Activated naive CD4-positive, alpha-beta T cell treated with anti-CD3 and anti-CD28 coated beads, Interleukin-2, amount 50 U/mL, for 72 hours (primary cell): ENCODE measurements at regions not wholly inside any gene's neighbourhood (a gene's known extent, or its start where the extent isn't known, plus 50 kb on each side); places are given as distances from the start of the nearest gene placed in this dataset.
"Not testable (repeated sequence)": the region's sequence is repeated elsewhere in the genome, so short reads cannot be mapped to it uniquely, and the experiment has no call there.

Source experiments
- ATAC-seq, 2 donors: fragments of 150-1000 bp; cut with Tn5 transposase; 2 replicates each; pipeline ENCODE4 v1.10.0; 2021; ENCODE audit warnings: mild to moderate bottlenecking in 2 of 2, moderate library complexity in 2 of 2
- DNase-seq, 2 donors: peaks; one replicate each; pipeline ENCODE4 v3.0.0; 2021 to 2022; ENCODE audit warnings: low spot score in 2 of 2
- H3K27ac Mint-ChIP-seq, 2 donors: one replicate each; pipeline ENCODE4 v1.8.0; 2022; ENCODE audit warnings: mild to moderate bottlenecking in 2 of 2, mixed read lengths in 2 of 2
- H3K36me3 Mint-ChIP-seq, 2 donors: one replicate each; pipeline ENCODE4 v1.8.0; 2022; ENCODE audit warnings: mixed read lengths in 2 of 2
- H3K9me3 Mint-ChIP-seq, 2 donors: one replicate each; pipeline ENCODE4 v1.8.0; 2022; ENCODE audit warnings: mixed read lengths in 2 of 2

DNA sequence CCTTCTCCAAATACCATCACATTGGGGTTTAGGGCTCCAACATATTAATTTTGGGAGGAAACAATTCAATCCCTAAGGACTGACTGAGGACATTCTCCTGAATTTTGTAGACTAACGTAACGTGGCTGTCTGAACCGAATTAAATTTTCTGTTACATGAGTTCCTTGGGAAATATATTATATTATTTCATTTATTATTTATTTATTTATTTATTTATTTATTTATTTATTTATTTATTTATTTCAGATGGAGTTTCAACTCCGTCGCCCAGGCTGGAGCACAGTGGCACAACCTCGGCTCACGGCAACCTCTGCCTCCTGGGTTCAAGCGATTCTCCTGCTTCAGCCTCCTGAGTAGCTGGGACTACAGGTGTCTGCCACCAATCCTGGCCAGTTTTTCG is 193.2 kb upstream of the EXOC2 start:
- H3K36me3 Mint-ChIP-seq, DNase-seq, H3K9me3 Mint-ChIP-seq, H3K27ac Mint-ChIP-seq, ATAC-seq: not testable (repeated sequence)

DNA sequence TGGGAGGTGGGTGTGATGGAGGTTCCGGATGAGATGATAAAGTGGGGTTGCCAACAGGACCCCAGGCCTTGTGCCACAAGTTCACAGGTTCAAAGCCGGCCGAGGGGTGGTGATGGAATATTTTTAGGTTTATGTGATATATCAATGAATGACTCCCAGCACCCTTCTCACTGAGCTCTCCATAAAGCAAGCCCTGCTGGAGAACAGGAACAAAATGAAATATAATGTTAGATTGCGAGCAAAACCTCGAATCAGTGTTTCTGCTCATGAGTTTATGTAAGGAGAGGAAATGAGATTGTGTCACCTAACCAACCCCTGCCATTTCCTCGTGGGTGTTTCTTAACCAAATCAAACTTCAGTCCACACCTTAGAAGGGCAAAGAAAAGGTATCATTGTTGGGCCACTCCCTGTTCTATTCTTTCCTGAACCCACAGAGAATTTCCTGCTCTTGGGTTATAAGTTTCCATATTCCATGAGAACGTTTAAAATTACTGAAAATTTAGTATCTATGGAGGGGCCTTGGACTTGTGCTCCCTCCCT is 192.2 kb upstream of the EXOC2 start:
- ATAC-seq = no peak
- Mint-ChIP-seq H3K9me3 (no peaks in the 10 kb centered on the region), H3K36me3 (no peaks in the 10 kb centered on the region), H3K27ac (no peak overlapping the region)
- DNase-seq = no peak

DNA sequence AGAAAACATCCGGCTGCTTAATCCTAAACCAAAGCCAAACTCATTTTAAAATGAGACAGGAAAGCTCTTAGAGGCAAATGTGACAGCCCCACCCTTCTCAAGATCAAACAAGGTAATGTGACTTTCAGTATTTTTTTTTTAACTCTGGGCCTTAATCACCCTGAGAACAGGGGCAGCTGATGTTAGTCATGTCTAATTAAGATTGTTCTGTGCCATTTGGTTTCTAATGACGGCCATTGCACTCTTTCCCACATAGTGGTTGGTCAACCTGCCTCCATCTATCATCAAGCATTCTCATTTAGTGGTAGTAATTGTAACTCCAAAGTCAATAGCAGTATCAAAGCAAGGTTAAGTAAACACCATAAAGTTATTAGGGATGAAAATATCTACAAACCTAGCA is 191.6 kb upstream of the EXOC2 start:
- Mint-ChIP-seq H3K36me3 (no peaks in the 10 kb centered on the region), H3K9me3 (no peaks in the 10 kb centered on the region), H3K27ac (no peak overlapping the region)
- ATAC-seq (no peak), DNase-seq (no peak)

DNA sequence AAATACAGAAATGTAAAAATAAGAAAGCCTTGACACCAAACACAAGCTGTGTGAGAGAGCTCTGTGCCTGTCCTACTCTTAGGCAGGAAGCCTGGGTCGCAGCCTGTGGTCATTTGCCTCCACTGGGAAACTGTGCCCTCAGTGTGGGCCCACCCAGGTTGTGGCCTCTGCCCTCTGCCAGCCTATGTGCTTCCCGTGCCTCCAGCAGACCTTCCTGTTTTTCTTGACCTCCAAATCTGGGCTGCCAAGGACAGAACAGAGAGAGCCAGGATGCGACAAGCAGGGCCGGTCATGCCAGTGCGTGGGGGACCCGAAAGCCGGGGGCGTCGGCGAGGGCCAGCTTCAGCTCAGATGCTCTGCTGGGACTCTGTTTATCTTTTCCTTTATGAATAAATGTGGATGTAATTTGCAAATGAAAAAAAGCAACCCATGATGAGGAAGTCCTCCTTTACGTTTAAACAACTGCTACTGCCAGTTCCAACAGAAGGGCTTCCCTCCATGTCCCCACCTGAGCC is 189.2 kb upstream of the EXOC2 start:
- Mint-ChIP-seq H3K36me3 (no peaks in the 10 kb centered on the region), H3K27ac (no peak overlapping the region), H3K9me3 (no peaks in the 10 kb centered on the region)
- DNase-seq (no peak), ATAC-seq (no peak)

DNA sequence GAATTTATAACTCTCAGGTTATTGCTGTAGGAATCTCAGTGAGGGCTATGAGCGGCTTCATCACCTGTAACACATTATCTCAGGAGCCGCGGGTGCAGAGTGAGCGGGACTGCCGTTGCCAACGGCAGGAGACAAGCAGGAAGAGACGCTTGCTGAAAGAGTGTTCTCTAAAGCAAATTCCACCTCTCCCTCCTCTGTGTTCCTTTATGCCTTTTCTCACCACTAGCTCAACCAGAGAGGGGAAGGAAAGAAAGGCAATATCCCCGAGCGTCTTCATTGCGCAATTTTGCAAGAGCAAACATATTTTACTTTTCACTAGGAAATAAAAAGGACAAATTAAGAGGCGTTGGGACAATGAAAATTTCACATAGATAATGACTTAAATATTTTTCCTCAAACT is 185.2 kb upstream of the EXOC2 start:
- Mint-ChIP-seq H3K27ac (no peak overlapping the region), H3K9me3 (no peaks in the 10 kb centered on the region), H3K36me3 (no peaks in the 10 kb centered on the region)
- DNase-seq (no peak), ATAC-seq (no peak)

DNA sequence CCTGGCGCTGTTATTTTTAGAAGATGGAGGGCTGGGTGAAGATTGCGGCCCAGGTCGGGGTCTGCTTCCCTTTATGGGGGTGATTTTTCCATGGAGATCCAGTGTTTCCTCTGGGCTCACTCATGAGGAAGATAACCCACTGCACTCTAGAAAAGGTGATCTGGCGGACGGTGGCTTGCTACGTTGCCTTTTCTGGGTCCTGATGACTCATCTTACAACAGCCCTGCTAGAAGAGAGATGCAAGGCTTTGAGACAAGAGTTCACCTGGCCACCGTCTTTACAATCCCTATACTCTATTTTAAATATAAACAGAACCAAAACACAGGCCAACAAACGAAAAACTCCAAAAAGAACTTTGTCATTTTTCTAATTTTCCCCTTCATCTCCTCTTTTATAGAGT is 182.1 kb upstream of the EXOC2 start:
- Mint-ChIP-seq H3K27ac (no peak overlapping the region), H3K36me3 (no peaks in the 10 kb centered on the region), H3K9me3 (no peaks in the 10 kb centered on the region)
- ATAC-seq = no peak
- DNase-seq = no peak

DNA sequence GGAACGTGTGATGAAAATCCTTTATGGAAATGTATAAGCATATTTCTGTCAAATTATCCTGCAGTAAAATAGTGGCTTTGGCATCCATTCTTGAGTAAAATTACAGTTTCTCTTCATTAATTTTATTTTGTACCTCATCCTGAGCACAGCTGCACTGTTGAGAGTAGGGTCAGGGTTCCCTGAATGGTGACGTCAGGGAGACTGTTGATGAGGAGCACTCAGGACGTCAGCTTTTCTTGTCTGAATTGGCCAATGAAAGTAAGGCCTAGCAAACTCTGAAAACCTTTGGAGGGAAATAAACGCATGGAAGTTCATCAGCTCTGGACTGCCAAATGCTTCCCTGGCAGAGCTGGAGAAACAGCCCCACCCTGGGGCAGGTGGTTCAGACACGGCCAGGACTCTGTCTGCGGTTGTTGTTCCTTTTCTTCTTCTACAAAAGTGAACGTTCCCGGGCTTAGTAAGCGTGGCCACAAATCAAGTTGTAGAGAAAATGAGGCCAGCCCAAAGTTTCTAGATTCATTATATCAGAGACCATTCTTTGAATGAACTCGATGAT is 179.7 kb upstream of the EXOC2 start:
- ATAC-seq (no peak), DNase-seq (no peak)
- Mint-ChIP-seq H3K9me3 (no peaks in the 10 kb centered on the region), H3K27ac (no peak overlapping the region), H3K36me3 (no peaks in the 10 kb centered on the region)

DNA sequence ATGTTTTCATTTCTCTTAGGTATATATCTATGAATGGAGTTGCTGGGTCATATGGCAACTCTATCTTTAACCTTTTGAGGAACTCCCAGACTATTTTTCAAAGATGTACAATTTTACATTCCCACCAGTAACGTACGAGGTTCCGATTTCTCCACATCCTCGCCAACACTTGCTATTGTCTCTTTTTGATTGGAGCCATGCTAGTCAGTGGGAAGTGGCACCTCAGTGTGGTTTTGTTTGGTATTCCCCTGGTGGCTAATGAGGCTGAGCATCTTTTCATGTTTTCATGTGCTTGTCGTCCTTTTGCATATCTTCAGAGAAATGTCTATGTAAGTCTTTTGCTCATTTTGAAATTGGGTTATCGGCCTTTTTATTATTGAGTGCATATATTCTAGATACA is 178.6 kb upstream of the EXOC2 start:
- H3K27ac Mint-ChIP-seq = no peak overlapping the region
- H3K9me3 Mint-ChIP-seq = no peaks in the 10 kb centered on the region
- ATAC-seq (no peak), DNase-seq (no peak)
- H3K36me3 Mint-ChIP-seq = no peaks in the 10 kb centered on the region

DNA sequence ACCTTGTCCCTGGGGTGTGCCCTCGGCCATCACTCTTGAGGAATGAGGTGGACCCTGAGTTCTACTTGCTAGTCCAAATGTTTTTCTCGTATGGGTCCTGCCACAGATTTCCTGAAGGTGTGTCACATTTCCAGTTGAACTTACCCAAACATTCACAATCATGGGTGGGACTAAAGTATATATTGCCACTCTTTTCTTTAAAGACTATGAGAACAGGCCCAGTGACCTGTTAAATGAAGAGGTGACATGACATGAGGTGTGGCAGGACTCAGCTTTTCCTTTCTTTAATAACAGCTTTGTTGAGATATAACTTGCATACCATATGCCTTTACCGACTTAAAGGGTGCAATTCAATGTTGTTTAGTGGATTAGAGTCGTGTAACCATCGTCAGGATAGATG is 177.2 kb upstream of the EXOC2 start:
- DNase-seq = no peak
- no peaks in the 10 kb centered on the region for H3K36me3 Mint-ChIP-seq
- H3K9me3 Mint-ChIP-seq = no peaks in the 10 kb centered on the region
- no peak overlapping the region for H3K27ac Mint-ChIP-seq
- no peak for ATAC-seq

DNA sequence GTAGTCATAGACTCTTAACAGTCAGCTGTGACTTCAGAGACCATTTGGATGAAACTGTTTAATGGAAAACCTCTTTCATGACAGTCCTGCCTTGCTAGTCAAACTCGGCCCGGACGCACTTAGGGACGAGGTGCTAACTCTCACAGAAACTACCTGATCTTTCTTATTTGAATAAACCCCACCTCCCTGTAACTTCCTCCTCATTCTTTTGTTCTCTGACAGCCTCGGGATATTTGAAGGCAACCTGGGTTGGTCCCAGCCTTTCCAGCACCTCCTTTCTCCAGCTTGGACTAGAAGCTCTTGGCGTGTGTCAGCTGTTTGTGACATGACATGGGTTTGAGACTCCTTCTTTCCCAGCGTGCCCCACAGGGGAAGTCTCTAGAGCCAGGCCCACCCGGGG is 175.3 kb upstream of the EXOC2 start:
- no peak for ATAC-seq
- Mint-ChIP-seq H3K27ac (no peak overlapping the region), H3K36me3 (no peaks in the 10 kb centered on the region), H3K9me3 (no peaks in the 10 kb centered on the region)
- DNase-seq = no peak

DNA sequence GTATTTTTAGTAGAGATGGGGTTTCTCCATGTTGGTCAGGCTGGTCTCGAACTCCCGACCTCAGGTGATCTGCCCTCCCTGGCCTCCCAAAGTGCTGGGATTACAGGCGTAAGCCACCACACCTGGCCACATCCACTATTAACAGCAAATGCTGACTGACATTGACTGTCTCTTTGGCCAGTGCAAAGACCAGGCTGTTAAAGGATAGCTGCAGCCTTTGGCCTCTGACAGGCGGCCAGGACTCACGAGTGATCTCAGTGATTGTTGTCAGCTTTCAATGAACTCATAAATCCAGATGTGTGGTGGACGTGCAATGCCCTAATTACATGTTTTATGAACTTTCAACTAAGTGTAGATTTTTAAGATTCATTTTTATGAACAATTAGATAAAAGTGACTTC is 174.4 kb upstream of the EXOC2 start:
- ATAC-seq (no peak), DNase-seq (no peak)
- H3K36me3 Mint-ChIP-seq = no peaks in the 10 kb centered on the region
- H3K27ac Mint-ChIP-seq = no peak overlapping the region
- no peaks in the 10 kb centered on the region for H3K9me3 Mint-ChIP-seq

DNA sequence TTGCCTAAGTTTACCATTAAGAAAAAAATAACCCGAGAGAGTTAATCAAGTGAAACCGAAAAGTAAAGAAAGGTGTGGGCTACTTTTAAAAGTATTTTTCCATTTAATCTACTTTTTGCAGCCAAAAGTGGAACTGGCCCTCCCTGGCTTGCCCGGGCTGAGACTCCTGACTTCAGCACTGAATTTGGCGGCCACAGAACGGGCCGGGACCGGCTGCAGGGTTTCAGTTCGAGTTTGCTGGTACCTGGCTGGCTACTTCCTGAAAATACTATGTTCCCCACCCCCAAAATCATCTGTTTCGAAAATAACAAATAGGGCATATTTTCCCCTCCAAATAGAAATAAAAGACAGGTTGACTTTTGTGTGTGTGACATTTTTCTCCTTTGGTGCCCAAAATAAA is 173.4 kb upstream of the EXOC2 start:
- no peak for DNase-seq
- Mint-ChIP-seq H3K9me3 (no peaks in the 10 kb centered on the region), H3K27ac (no peak overlapping the region), H3K36me3 (no peaks in the 10 kb centered on the region)
- no peak for ATAC-seq

DNA sequence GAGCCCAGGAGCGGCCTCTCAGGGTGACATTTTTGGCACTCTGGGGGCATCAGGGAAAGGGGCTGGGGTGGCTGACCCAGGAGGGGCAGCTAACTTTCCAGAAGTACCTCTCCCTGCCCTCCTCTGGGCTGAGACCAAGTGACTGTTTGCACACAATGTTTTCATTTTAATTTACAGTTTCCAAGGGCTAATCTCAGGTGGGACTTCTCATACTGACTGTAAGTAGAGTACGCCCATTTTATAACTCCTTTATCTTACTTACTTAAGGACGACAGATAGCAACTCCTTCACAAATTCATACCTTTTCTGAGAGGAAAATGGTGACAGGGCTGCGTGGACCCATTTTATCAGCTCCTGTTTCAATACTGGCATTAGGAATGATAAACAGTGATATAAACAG is 172.9 kb upstream of the EXOC2 start:
- Mint-ChIP-seq H3K27ac (no peak overlapping the region), H3K9me3 (no peaks in the 10 kb centered on the region), H3K36me3 (no peaks in the 10 kb centered on the region)
- DNase-seq = no peak
- no peak for ATAC-seq

DNA sequence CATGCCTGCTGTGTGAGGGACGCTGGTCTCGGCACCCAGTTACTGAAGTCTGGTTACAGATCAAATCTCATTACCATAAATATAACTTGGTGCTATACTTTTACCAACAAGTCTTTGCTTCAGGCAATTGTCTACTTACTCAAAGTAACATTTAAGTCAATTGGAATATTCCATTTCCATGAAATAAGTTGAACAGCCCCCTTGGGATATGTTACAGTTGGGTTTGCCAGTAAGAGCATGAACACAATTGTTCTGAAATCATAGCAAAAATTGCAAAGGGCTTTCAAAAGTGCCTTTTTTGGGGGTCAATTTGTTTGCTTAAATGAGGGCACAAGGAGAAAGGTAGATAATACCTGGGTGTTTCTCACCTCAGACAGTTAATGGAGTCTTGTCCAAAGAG is 170.9 kb upstream of the EXOC2 start:
- no peak for ATAC-seq
- Mint-ChIP-seq H3K27ac (no peak overlapping the region), H3K36me3 (no peaks in the 10 kb centered on the region), H3K9me3 (no peaks in the 10 kb centered on the region)
- DNase-seq = no peak

DNA sequence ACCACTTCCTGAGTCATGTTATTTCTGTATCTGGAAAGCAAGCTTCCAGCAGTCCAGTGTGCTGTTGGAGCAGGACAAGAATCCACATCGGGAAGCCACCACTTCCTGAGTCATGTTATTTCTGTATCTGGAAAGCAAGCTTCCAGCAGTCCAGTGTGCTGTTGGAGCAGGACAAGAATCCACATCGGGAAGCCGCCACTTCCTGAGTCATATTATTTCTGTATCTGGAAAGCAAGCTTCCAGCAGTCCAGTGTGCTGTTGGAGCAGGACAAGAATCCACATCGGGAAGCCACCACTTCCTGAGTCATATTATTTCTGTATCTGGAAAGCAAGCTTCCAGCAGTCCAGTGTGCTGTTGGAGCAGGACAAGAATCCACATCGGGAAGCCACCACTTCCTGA is 170.2 kb upstream of the EXOC2 start:
- DNase-seq, H3K27ac Mint-ChIP-seq, H3K36me3 Mint-ChIP-seq, H3K9me3 Mint-ChIP-seq, ATAC-seq: not testable (repeated sequence)

DNA sequence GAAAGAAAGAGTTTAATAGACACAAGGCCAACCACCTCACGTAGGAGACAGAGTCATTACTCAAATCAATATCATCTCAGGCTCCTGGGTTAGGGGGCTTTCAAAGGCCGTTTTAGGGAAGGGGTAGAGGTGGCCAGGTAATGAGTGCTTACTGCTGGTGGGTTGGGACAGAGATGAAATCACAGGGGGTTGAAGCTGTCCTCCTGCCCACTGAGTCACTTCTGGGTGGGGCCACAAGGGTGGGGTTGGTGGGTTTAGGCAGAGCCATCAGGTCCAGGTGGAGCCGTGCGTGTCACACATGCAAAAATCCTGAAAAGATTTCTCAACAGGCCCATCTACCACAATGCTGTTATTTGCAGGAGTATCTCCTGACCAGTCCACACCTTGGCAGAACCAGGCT is 167.0 kb upstream of the EXOC2 start:
- Mint-ChIP-seq H3K9me3 (no peaks in the 10 kb centered on the region), H3K27ac (no peak overlapping the region), H3K36me3 (no peaks in the 10 kb centered on the region)
- DNase-seq = no peak
- ATAC-seq = no peak

DNA sequence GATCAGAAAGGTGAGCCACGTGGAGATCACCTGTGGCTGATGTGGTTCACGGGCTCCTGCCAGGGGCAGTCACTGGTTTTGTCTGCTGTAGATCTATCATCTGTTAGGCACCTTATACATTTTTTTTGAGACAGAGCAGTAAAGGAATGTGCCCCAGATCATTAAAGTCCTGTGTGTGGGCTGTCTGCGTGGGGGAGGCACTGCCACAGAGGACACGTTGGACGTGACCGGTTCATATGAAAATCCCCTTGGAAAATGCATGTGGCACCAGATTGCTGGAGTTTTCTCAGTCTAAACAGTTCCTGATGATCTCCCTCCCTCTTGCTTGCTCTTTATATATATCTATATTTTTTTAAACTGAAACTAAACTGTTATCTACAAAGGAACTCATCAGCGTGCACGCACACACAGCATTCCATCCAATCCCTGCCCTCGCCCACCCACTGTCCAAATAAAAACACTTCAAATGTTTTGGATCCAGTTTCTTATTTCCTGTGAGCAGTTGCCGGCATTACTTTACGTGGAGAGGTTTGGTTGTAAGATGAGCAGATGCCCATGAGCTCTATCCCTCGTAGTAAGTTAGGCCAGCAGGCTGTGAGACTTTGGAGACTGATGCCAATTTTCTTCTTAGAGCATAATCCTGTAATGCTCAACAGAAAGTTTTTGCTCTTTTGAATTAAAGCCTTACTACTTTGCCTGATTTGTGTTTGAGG is 161.6 kb upstream of the EXOC2 start:
- Mint-ChIP-seq H3K9me3 (no peaks in the 10 kb centered on the region), H3K36me3 (no peaks in the 10 kb centered on the region), H3K27ac (peak overlapping the region in 1 of 2 donors; percentile 29)
- DNase-seq (no peak), ATAC-seq (no peak)

DNA sequence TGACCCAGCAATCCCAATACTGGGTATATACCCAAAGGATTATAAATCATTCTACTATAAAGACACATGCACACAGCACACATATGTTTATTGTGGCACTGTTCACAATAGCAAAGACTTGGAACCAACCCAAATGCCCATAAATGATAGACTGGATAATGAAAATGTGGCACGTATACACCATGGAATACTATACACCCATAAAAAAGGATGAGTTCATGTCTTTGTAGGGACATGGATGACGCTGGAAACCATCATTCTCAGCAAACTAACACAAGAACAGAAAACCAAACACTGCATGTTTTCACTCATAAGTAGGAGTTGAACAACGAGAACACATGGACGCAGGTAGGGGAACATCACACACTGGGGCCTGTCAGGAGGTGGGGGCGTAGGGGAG is 159.3 kb upstream of the EXOC2 start:
- DNase-seq, H3K9me3 Mint-ChIP-seq, H3K27ac Mint-ChIP-seq, H3K36me3 Mint-ChIP-seq, ATAC-seq: not testable (repeated sequence)
